NCI-H2227 (cell line): ENCODE measurements at regions not wholly inside any gene's neighbourhood (a gene's known extent, or its start where the extent isn't known, plus 50 kb on each side); places are given as distances from the start of the nearest gene placed in this dataset.
"Not testable (repeated sequence)": the region's sequence is repeated elsewhere in the genome, so short reads cannot be mapped to it uniquely, and the experiment has no call there.

Source experiments
- DNase-seq: peaks from one replicate; lab custom pipeline; 2025; ENCODE audit not compliant: unreplicated experiment; lab: John Stamatoyannopoulos, UW

DNA sequence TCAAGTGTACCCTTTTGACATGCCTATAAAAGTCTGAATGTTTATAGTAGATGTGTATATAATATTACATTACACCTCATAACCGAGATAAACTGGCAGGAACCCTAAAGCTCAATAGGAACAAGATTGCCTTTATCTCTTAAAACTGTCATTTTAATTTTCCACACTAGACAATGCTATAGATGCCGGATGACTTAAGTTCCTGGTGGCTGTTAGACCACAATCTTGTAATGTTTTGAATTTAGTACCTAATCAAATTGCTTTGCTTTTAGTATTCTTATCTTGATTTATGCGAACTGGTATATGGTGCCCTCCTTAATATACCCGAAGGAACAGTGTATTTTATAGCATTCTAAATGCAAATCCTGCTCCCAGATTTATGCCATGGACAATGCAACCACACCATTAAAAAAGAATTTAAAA lies 1397.0 kb upstream of the ADGRL4 start:
- DNase-seq = no peak

DNA sequence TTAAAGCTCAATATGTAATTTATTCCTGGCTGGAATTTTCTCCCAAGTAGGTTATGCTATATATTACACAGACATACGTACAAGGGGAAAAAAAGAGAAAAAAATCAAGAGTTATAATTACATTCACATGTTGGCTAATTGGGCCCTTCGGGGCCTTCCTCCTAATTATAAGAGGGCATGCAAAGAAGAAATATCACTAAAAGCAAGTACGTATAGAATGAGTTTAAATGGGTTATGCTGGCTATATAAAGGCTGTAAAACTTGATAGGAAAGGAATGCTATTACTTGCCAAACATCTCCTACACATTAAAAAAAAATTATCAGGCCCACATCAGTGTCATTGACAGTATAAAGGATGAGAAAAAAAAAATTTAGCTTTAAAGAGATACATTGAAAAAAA lies 1396.1 kb upstream of the ADGRL4 start:
- DNase-seq = no peak

DNA sequence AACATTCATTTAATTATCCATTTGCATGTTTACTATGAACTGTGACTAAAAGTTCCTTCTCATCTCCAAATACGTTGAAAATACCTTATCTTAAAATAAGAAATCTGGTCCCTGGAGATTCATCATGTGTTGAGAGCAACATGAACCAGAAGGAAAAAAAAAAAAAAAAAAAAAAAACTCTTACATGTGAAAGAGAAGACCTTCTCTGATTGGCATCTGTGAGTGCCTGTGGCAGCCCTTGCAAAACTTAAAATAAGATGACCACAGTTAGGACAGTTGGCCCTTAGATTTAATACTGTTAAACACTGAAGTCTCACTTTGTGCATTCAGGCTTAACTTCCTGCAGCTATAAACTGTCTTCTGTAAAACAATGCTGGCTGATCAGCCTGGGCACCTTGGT lies 1395.2 kb upstream of the ADGRL4 start:
- no peak for DNase-seq

DNA sequence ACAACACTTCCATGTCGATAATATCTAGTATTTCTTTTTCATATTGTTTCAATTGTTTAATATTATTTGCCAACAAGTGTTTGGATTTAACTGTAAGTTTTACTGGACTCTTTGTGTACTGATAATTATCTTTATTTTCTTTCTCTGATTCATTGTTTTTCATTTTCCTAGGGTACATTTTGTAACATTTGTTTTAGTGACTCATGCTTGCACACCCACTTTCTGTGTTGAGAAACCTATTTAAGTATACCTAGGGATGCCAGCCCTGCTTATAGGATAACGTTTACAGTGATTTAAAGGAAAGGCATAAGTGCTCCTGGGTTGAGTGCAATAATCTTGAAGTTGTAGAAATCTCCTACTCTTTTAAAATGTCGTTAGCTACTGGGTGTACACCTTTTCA lies 1386.0 kb upstream of the ADGRL4 start:
- DNase-seq = no peak

- no peak for DNase-seq
Observed at GRCh38 chr1:80385650-80386049, 1379.1 kb upstream of the ADGRL4 start.

DNA sequence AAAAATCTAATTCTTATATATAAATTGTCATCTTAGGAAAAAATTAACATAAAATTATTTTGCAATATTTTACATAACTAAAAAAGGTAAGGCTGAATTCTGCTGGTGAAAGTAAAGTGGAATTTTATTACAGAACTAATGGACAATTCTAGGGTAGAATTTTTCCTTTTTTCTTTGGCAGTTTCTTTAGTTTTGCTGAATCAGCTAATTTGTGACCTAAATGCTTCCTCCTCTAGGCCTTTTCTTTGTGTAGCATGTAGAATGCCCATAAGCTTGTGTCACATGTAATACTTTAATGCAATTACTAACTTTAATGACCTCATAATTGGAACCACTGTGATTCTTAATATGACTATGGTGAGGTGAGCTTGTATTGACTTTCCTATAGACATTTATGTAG lies 1378.4 kb upstream of the ADGRL4 start:
- no peak for DNase-seq

DNA sequence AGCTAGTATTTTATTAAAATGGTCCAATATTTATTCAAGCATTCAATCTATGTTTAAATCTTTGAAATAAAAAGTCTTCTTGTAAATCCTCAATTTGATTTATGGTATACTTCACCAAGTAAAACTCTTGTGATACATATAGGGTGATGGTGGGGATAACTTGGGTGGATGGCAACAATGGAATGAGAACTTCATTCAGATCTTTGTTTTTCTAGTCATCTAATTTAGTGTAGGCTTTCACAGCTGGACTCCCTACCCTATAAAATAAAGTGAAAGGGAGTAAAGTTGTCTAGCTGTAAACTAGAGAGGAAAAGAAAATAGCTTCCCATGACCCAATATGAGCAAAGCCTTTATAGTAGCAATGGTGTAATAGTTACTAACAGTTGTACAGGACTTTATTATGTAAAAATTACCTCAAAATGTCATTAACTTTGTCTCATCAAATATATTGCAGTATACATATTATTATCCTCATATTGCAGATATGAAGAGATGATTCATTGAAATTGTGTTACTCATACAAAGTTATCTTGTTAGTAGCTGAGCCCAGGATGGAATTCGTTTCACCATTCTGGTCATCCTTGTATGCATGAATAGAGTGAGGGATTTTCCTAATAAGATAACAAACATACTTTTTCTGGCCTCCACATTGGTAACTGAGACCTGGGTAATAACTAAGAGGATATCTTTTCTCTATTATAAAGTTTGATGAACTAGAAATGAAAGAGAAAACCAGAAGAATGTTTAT lies 1377.7 kb upstream of the ADGRL4 start:
- no peak for DNase-seq

GRCh38 chr1:80375662-80376061 lies 1369.1 kb upstream of the ADGRL4 start:
- DNase-seq = no peak

DNA sequence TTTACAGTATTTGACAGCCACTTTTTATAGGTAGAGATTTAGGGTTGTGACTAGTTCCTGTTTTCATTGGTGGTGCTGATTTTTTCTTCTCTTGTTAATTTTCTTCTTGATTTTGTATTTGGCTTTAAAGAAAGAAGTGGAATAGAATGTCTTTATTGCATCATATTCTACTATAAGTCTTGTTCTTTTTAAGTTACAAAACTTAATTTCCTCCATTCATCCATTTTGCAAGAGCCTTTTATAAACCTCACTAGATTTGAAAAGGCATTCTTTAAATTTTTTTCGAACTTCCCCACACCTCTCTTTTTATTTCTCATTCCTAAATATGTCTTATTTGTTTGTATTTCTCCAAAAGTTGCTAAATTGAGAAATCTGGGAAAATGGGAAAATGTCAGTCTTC lies 1368.6 kb upstream of the ADGRL4 start:
- no peak for DNase-seq

DNA sequence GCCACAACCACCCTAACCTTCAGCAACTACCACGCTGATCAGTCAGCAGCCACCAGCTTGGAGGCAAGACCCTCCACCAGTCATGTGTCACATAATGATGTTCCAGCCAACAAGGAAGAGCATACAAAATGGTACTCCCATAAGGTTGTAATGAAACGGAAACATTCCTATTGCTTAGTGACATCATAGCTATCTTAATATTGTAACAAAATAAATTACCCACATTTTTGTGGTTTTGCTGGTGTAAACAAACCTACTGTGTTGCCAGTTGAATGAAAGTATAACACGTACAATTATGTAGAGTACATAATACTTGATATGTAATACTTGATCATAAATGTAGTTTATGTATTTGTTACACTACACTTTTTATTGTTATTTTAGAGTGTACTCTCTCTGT lies 1363.2 kb upstream of the ADGRL4 start:
- DNase-seq = no peak

GRCh38 chr1:80367058-80367457 lies 1360.5 kb upstream of the ADGRL4 start:
- no peak for DNase-seq

DNA sequence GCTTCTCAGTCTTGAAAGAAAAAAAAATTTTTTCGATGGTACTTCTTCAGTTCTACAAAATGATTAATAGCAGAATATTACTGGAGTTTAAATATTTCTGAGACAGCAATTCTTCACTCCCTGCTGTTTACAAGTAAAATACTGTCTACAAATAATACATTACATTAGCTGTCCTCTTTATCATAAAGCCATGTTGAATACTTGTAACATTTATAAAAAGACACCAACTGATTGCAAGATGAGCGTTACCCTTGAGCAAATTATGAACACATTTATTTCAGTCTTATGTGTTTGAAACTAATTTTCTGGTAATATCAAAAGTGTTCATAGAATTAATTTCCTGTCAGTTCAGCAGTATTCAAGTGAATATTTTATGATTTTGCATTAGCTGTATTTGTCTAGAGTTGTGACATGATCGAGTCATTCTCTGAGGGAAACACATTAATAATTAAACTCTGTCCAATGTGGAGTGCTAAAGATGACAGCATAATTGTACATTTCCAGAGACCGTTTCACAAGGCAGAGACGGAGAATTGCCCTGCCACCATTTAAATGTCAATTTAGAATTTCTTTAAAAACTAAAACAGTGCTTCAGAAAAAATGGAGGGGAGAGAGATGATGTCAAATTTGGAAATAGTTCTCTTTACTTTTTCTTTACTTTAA lies 1359.0 kb upstream of the ADGRL4 start:
- DNase-seq = no peak

GRCh38 chr1:80363689-80364475 lies 1357.4 kb upstream of the ADGRL4 start:
- no peak for DNase-seq

GRCh38 chr1:80359666-80360065 lies 1353.1 kb upstream of the ADGRL4 start:
- no peak for DNase-seq

- DNase-seq = no peak
Observed at GRCh38 chr1:80349218-80349617, 1342.7 kb upstream of the ADGRL4 start.

- DNase-seq = no peak
Observed at GRCh38 chr1:80341021-80341420, 1334.5 kb upstream of the ADGRL4 start.

- DNase-seq = no peak
Observed at GRCh38 chr1:80318108-80318507, 1311.6 kb upstream of the ADGRL4 start.

DNA sequence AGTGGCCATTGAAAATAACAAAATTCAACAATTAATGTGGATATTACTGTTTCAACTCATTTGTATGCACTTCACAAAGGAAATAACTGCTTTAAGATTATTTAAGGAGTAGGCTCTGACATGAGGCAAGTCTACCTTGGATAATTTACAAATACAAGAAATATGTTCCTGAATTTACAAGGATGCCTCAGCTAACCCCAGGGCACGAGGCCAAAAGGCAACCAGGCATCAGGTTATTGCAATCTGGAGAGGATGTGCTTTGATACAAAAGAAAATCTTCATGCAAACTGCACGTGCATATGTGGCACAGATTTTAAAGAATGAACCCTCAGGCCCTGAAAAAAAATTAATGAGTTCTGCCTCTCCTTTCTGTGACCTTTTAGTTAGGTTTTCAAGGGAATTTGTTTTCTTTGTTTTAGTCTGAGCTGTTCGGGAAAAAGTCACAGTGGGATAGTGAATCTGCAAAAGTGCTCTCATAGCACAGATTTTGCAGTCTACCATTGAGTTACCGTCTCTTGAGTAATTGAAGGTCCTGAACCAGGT lies 1304.2 kb upstream of the ADGRL4 start:
- no peak for DNase-seq

DNA sequence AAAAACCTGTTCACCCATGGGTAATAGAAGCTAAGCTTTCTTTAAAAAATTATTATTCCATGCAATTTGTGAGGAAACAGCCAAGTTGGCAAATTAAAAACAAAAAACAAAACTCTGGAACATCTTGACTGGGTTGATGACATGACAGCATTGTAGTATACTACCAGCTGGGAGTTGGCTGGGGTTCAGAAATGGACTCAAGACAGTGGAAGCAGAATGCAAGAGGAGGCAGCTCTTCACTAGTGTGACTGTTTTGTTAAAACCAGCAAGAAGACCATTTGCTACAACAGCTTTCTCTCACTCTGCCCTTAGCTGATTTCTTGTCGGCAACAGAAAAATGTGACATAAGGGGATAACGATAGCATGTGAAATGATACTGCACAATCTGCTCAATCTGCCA lies 1298.9 kb upstream of the ADGRL4 start:
- DNase-seq = no peak

- DNase-seq = no peak
Observed at GRCh38 chr1:80293818-80294217, 1287.3 kb upstream of the ADGRL4 start.

DNA sequence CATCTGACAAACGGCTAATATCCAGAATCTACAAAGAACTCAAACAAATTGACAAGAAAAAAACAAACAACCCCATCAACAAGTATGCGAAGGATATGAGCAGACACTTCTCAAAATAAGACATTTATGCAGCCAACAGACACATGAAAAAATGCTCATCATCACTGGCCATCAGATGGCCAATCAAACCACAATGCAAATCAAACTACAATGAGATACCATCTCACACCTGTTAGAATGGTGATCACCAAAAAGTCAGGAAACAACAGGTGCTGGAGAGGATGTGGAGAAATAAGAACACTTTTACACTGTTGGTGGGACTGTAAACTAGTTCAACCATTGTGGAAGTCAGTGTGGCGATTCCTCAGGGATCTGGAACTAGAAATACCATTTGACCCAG lies 1282.2 kb upstream of the ADGRL4 start:
- not testable (repeated sequence) for DNase-seq

- no peak for DNase-seq
Observed at GRCh38 chr1:80282536-80282935, 1276.0 kb upstream of the ADGRL4 start.
